Activated CD4-positive, alpha-beta T cell treated with anti-CD3 and anti-CD28 coated beads, Interleukin-2, Interleukin-6, amounts not matched to agents 100 ng/mL and 50 ng/mL, durations not matched to agents 16 hours and 8 hours (primary cell): ENCODE measurements at regions not wholly inside any gene's neighbourhood (a gene's known extent, or its start where the extent isn't known, plus 50 kb on each side); places are given as distances from the start of the nearest gene placed in this dataset.
"Not testable (repeated sequence)": the region's sequence is repeated elsewhere in the genome, so short reads cannot be mapped to it uniquely, and the experiment has no call there.

Experiments
- DNase-seq: peaks from one replicate; pipeline ENCODE4 v3.0.0-alpha.2; 2020

GRCh38 chr6:147674794-147675193, 166.3 kb downstream of the SAMD5 start:
- no peak for DNase-seq

GRCh38 chr6:147675281-147675680, 166.8 kb downstream of the SAMD5 start:
- DNase-seq: no peak

- no peak for DNase-seq
Observed at GRCh38 chr6:147676495-147677199, 168.2 kb downstream of the SAMD5 start.

- DNase-seq: no peak
Observed at GRCh38 chr6:147677647-147678046, 169.2 kb downstream of the SAMD5 start.

- no peak for DNase-seq
Observed at GRCh38 chr6:147678253-147678652, 169.8 kb downstream of the SAMD5 start.

GRCh38 chr6:147684906-147685305, 176.4 kb downstream of the SAMD5 start:
- no peak for DNase-seq

GRCh38 chr6:147689398-147689797, 180.9 kb downstream of the SAMD5 start:
- no peak for DNase-seq

GRCh38 chr6:147691446-147691845, 183.0 kb downstream of the SAMD5 start:
- DNase-seq: no peak

- no peak for DNase-seq
Observed at GRCh38 chr6:147693181-147693580, 184.7 kb downstream of the SAMD5 start.

- DNase-seq: not testable (repeated sequence)
Observed at GRCh38 chr6:147694556-147694955, 186.1 kb downstream of the SAMD5 start.

GRCh38 chr6:147695819-147696218, 187.3 kb downstream of the SAMD5 start:
- DNase-seq: no peak

GRCh38 chr6:147699140-147699539, 190.7 kb downstream of the SAMD5 start:
- DNase-seq: no peak

GRCh38 chr6:147699637-147700036, 191.1 kb downstream of the SAMD5 start:
- DNase-seq: no peak

- DNase-seq: no peak
Observed at GRCh38 chr6:147700436-147701209, 192.1 kb downstream of the SAMD5 start.

GRCh38 chr6:147704691-147705090, 196.2 kb downstream of the SAMD5 start:
- no peak for DNase-seq

- no peak for DNase-seq
Observed at GRCh38 chr6:147707524-147707923, 199.0 kb downstream of the SAMD5 start.

- DNase-seq: no peak
Observed at GRCh38 chr6:147708170-147708569, 199.7 kb downstream of the SAMD5 start.

GRCh38 chr6:147709396-147710272, 201.1 kb downstream of the SAMD5 start:
- DNase-seq: no peak

GRCh38 chr6:147710890-147711289, 202.4 kb downstream of the SAMD5 start:
- DNase-seq: no peak

- no peak for DNase-seq
Observed at GRCh38 chr6:147711476-147711875, 203.0 kb downstream of the SAMD5 start.

GRCh38 chr6:147712841-147713240, 204.4 kb downstream of the SAMD5 start:
- no peak for DNase-seq

GRCh38 chr6:147715035-147715434, 206.5 kb downstream of the SAMD5 start:
- no peak for DNase-seq

- no peak for DNase-seq
Observed at GRCh38 chr6:147716434-147716833, 207.9 kb downstream of the SAMD5 start.
